ENCODE measurements at regions not wholly inside any gene's neighbourhood (a gene's known extent, or its start where the extent isn't known, plus 50 kb on each side); places are given as distances from the start of the nearest gene placed in this dataset.
A peak's percentile ranks its signal among the peaks of the same experiment; 100 is the strongest.

DNA sequence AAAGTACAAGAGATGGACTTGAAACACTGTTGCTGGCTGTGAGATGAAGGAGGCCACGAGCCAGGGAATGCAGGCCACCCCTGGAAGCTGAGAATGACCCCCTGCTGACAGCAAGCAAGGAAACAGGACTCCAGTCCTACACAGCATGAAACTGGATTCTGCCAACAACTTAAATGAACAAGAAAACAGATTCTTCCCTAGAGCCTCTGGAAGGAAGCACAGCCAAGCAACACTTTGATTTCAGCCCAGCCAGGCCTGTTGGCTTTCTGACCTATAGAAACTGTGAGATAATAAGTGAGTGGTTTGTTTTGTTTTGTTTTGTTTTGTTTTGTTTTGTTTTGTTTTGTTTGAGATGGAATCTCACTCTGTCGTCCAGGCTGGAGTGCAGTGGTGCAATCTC, 105.3 kb upstream of the CACNA1A start:
- 57 to 72% methylated on average over 2 of the region's 2 CpGs for WGBS, 2 donors
- no peaks in the 10 kb centered on the region for H3K4me1 ChIP-seq
- H3K9me3 ChIP-seq: no peaks in the 10 kb centered on the region
- no peaks in the 10 kb centered on the region for H3K27me3 ChIP-seq
- ATAC-seq (no peak), DNase-seq (no peak)
- H3K4me3 ChIP-seq: no peak overlapping the region
- H3K36me3 ChIP-seq (replicated peaks in 1 of 2; ENCODE audit: insufficient read depth in 1 of 2, low read depth in 2 of 2): no peaks in the 10 kb centered on the region
- intact Hi-C loops (cut with DNase I): no loop called here
- TF ChIP-seq, protein P1, sequence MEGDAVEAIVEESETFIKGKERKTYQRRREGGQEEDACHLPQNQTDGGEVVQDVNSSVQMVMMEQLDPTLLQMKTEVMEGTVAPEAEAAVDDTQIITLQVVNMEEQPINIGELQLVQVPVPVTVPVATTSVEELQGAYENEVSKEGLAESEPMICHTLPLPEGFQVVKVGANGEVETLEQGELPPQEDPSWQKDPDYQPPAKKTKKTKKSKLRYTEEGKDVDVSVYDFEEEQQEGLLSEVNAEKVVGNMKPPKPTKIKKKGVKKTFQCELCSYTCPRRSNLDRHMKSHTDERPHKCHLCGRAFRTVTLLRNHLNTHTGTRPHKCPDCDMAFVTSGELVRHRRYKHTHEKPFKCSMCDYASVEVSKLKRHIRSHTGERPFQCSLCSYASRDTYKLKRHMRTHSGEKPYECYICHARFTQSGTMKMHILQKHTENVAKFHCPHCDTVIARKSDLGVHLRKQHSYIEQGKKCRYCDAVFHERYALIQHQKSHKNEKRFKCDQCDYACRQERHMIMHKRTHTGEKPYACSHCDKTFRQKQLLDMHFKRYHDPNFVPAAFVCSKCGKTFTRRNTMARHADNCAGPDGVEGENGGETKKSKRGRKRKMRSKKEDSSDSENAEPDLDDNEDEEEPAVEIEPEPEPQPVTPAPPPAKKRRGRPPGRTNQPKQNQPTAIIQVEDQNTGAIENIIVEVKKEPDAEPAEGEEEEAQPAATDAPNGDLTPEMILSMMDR (IDR thresholded peaks at IDR 0.05): no peak
- no peak overlapping the region for H3K27ac ChIP-seq

DNA sequence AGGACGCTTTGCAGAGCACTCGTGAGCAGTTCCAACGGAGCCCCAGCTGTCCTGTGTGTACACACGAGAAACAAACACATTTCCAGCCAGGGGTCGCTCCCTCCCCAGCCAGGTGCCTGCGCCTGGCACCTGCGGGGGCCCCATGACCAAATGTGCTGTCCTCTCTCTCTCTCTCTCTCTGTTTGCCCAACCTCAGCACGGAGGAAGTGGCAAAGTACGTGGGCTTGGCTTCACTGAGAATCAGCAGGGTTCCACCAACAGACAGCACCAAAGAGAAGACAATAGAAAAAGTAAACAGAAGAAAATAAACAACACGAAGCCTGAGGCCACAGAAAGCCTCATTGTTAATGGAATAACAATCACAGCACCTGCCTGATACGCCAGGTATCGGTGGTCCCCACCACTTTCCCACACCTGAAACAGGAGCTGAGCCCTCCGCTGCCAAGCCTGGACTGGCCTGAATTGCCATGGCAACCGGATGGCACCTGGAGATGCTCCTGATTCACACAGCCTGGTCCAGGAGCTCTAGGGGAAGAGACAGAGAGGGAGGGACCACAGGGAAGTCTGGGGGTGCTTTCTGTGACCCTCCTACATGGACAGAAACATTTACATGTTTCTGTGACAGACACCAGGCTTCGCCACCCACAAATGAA, 103.9 kb upstream of the CACNA1A start:
- intact Hi-C loops (cut with DNase I): no loop called here
- peak in 3 of 4 donors; percentile 34 to 49 (median 45) for DNase-seq
- Histone ChIP-seq H3K36me3 (replicated peaks in 1 of 2; ENCODE audit: insufficient read depth in 1 of 2, low read depth in 2 of 2) (no peaks in the 10 kb centered on the region), H3K4me1 (no peaks in the 10 kb centered on the region), H3K9me3 (no peaks in the 10 kb centered on the region), H3K27me3 (no peaks in the 10 kb centered on the region), H3K27ac (no peak overlapping the region), H3K4me3 (no peak overlapping the region)
- peak; percentile 30 for ATAC-seq
- no peak for TF ChIP-seq POLR2A (IDR thresholded peaks at IDR 0.05)
- TF ChIP-seq, protein P1 (IDR thresholded peaks at IDR 0.05): peak in 2 of 7 experiments; percentile 2 to 3
- 20% methylated on average over 13 to 15 of the region's 15 CpGs for WGBS, 2 donors

DNA sequence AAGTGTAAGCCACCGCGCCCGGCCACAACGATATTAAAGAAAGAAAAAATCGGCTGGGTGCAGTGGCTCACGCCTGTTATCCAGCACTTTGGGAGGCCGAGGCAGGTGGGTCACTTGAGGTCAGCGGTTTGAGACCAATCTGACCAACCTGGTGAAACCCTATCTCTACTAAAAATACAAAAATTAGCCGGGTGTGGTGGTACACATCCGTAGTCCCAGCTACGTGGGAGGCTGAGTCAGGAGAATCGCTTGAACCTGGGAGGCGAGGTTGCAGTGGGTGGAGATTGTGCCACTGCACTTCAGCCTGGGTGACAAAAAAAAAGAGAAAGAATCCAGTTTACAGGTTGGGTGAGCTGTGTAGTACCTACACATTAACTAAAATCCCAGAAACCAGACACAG, 99.9 kb upstream of the CACNA1A start:
- ATAC-seq (no peak), DNase-seq (no peak)
- Histone ChIP-seq H3K27ac (no peak overlapping the region), H3K27me3 (no peaks in the 10 kb centered on the region), H3K4me1 (no peaks in the 10 kb centered on the region), H3K9me3 (no peaks in the 10 kb centered on the region), H3K4me3 (no peak overlapping the region), H3K36me3 (replicated peaks in 1 of 2; ENCODE audit: insufficient read depth in 1 of 2, low read depth in 2 of 2) (no peaks in the 10 kb centered on the region)
- WGBS, 2 donors: 76 to 79% methylated on average over 13 of the region's 13 CpGs
- intact Hi-C loops (cut with DNase I): no loop called here
- TF ChIP-seq, protein P1 (IDR thresholded peaks at IDR 0.05): no peak
- no peak for TF ChIP-seq POLR2A (IDR thresholded peaks at IDR 0.05)

DNA sequence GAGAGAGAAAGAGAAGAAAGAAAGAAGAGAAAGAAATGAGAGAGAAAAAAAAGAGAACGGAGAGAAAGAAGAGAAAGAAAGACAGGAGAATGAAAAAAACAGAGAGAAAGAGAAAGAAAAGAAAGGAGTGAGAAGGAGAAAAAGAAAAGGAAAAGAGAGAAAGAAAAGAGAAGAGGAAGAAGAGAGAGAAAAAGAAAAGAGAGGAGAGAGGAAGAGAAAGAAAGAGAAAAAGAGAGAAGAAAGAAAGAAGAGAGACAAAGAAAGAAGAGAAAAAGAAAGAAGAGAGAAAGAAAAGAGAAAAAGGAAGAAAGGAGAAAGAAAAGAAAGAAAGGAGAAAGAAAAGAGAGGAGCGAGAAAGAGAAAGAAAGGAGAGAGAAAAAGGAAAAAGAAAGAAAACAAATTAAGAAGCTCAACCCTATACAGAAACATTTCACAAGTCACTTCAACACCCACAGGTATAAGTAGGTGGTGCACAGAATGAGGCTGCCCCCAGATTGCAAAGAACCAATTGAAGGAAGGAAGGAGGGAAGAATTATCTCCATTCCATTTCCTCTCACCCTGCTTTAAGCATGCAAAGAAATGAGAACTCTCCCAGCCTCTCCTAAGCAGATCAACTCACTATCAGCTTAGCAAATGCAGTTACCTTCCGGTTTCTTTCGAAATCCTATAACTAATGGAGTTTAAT, 98.8 kb upstream of the CACNA1A start:
- intact Hi-C loops (cut with DNase I): loop anchor here (5.0 kb wide), 1 partner anchor 117 kb away; no protein-coding TSS in a partner anchor
- 34 to 62% methylated on average over 4 of the region's 4 CpGs for WGBS, 2 donors
- ATAC-seq: no peak
- TF ChIP-seq, protein P1 (IDR thresholded peaks at IDR 0.05): no peak
- TF ChIP-seq POLR2A (IDR thresholded peaks at IDR 0.05): no peak
- Histone ChIP-seq H3K27ac (no peak overlapping the region), H3K4me1 (no peaks in the 10 kb centered on the region), H3K4me3 (no peak overlapping the region), H3K36me3 (replicated peaks in 1 of 2; ENCODE audit: insufficient read depth in 1 of 2, low read depth in 2 of 2) (no peaks in the 10 kb centered on the region), H3K9me3 (no peaks in the 10 kb centered on the region), H3K27me3 (no peaks in the 10 kb centered on the region)
- DNase-seq: no peak
